VCaP (cell line): ENCODE measurements at regions not wholly inside any gene's neighbourhood (a gene's known extent, or its start where the extent isn't known, plus 50 kb on each side); places are given as distances from the start of the nearest gene placed in this dataset.
A peak's percentile ranks its signal among the peaks of the same experiment; 100 is the strongest.

ENCODE experiments used
- H3K27ac ChIP-seq: fragments of 450-650 bp; 2 replicates; pipeline ENCODE4 v1.5.1; 2017
- TF ChIP-seq, protein P1 (sequence below): fragments of 450-650 bp; conservative IDR thresholded peaks from 2 replicates; pipeline ENCODE4 v1.5.1; 2017; ENCODE audit warnings: mild to moderate bottlenecking, moderate library complexity

DNA sequence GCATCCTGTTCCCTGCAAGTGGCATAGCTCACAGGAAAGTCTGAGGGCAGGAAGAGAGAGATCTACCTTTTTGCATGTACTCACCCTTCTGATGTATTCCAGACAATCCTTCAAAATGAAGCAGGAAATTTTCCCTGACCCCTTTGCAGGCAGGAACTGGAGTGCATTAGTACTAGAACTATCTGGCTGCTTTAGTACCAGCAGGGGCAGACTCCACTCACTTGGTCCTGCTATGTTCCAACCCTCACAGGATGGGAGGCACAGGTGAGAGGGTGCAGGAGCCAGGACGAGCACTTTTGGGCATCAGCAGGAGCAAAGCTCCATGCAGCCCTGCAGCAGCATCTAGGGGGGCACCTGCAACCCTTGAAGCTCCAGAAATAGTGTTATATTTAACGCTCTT is 116.3 kb upstream of the IGF1 start:
- H3K27ac ChIP-seq: no peak overlapping the region
- TF ChIP-seq, protein P1, sequence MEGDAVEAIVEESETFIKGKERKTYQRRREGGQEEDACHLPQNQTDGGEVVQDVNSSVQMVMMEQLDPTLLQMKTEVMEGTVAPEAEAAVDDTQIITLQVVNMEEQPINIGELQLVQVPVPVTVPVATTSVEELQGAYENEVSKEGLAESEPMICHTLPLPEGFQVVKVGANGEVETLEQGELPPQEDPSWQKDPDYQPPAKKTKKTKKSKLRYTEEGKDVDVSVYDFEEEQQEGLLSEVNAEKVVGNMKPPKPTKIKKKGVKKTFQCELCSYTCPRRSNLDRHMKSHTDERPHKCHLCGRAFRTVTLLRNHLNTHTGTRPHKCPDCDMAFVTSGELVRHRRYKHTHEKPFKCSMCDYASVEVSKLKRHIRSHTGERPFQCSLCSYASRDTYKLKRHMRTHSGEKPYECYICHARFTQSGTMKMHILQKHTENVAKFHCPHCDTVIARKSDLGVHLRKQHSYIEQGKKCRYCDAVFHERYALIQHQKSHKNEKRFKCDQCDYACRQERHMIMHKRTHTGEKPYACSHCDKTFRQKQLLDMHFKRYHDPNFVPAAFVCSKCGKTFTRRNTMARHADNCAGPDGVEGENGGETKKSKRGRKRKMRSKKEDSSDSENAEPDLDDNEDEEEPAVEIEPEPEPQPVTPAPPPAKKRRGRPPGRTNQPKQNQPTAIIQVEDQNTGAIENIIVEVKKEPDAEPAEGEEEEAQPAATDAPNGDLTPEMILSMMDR: no peak

DNA sequence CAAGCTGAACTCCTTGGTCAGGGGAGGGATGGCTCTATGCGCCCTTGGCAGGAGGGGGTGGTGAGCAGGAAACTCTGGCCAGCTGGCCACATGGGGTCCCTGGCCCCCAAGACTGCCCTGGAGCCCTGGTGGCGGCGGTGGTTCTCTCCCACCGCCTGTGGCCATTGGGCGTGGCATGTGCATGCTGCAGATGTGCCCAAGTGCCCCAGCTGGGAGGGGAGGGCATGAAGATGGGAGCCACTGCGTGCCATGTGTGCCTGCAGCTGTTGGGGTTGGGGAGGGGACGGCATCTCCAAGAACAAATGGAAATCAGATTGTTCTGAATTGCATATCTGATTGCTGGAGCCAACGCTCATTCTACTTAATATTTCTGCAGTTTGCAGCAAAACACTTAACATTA is 115.7 kb upstream of the IGF1 start:
- H3K27ac ChIP-seq: no peak overlapping the region
- TF ChIP-seq, protein P1: no peak

DNA sequence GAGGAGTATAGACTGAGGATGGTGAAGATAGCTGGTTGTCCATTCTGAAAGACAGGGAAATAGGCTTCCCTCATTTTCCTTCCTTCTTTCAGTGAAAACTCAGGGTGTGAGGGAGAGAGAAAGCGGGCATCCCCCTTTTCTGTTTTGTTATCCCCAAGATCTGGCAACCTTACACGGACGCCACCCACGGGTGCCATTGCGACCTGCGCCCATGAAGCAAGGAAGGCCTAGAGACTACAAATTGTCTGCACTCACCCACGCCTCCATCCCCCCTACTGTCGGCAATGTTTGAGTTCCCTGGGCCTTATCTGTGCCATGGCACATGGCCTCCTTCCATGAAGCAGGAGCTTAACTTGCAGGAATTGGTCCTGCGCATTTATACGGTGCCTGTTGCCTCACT is 115.0 kb upstream of the IGF1 start:
- TF ChIP-seq, protein P1: no peak
- no peak overlapping the region for H3K27ac ChIP-seq

DNA sequence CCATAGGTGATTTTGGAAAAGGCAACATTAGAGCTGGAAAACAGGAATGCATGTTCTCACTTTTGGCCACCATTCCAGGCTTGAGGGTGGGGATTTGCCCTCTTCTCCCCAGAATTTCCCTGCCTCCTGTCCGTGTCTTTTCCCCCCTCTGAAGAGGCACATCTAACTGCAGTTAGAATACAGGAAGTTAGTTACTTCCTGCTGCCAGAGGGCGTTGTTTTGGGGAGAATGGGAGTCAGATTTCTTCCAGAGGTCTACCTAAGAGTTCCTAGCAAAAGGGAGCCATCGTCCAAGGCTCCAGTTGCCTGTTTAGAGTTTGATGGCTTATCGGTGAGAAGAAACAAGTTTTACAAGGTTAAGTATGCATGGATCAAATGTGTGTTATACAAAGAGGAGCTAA is 112.8 kb upstream of the IGF1 start:
- H3K27ac ChIP-seq: no peak overlapping the region
- TF ChIP-seq, protein P1: no peak

DNA sequence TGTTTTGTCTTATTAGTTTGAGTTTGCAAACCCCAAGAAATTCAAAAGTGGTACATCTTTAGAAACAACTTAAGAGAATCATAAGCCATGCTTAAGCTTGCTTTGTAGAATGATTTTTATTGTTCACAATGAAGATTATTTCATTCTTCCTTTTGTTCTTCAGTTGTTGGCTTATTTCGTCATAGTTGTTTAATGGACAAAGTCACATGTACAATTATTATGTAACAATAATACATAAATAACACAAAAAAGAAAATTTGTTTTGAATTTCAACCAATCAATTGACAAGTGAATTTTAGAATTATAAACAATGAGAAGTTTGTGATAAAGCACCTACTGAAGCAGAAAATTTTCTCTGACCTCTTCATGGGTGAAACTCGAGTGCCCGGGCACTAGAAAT is 111.8 kb upstream of the IGF1 start:
- no peak overlapping the region for H3K27ac ChIP-seq
- TF ChIP-seq, protein P1: no peak

DNA sequence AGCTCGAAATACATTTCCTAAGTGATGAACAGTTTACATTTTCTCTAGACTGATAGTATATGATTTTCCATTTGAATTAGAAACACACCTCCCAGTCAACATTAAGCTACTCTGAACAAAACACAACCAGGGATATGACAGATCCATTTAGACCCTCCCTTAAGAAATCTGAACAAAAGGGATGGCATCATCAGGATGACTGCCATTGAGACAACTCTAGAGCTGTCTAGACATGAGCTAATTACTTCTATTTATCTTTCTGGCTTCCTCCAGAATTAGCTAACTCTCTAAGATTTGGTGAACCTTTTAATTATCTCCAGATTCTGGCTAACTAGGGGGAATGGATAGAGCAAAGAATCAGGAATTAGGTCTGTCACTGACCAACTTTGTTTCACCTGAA is 92.9 kb upstream of the IGF1 start:
- TF ChIP-seq, protein P1: no peak
- no peak overlapping the region for H3K27ac ChIP-seq

DNA sequence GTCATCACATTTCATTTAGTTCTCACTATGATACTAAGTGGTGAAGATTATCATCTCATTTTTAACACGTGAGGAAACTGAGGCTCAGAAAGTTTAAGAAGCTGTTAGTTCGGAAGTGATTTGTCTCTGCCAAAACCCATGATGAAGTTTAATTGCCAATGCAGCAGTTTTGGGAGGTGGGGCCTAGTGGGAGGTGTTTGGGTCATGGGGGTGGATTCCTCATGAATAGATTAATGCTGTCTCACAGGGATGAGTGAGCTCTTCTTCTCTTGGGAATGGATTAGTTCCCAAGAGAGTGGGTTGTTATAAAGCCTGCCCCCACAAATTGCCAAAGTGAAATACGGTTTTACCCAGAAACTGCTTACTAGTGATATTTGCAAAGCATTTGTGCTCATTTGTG is 91.5 kb upstream of the IGF1 start:
- TF ChIP-seq, protein P1: no peak
- H3K27ac ChIP-seq: no peak overlapping the region

DNA sequence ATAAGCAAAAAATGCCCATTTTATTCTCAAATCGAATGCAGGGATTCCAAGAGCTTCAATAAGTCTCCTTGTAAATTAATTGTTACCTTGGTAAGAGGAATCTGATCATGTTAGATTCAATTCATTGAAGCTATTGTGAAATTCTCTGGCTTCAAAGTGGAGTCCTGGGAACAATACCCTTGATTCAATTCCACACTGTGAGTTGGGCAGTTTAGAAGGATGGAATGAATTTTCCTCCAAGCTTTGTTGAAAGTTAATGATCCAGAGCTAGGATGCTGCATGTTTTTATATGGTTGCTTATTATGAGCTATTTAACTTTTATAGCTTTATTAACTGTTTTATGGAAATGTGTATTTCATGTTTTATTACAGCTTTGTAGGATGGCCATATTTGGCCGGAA is 89.9 kb upstream of the IGF1 start:
- peak overlapping the region; percentile 44 for H3K27ac ChIP-seq
- TF ChIP-seq, protein P1: no peak
